Left ventricle myocardium inferior (tissue), 1 donor: ENCODE measurements at regions not wholly inside any gene's neighbourhood (a gene's known extent, or its start where the extent isn't known, plus 50 kb on each side); places are given as distances from the start of the nearest gene placed in this dataset.

Experiments
- DNase-seq: peaks from one replicate; pipeline ENCODE4 v3.0.0-alpha.2; 2020
- H3K27ac ChIP-seq: fragments of 200-600 bp; replicated peaks from 2 replicates; pipeline ENCODE4 v1.8.0; 2021
- H3K27me3 ChIP-seq: fragments of 200-600 bp; 2 replicates; pipeline ENCODE4 v1.8.0; 2021; ENCODE audit warnings: low read depth
- H3K36me3 ChIP-seq: fragments of 200-600 bp; 2 replicates; pipeline ENCODE4 v1.8.0; 2021
- H3K4me1 ChIP-seq: fragments of 200-600 bp; 2 replicates; pipeline ENCODE4 v1.8.0; 2021
- H3K4me3 ChIP-seq: fragments of 200-600 bp; 2 replicates; pipeline ENCODE4 v1.8.0; 2021; ENCODE audit warnings: mild to moderate bottlenecking, moderate library complexity
- H3K9me3 ChIP-seq: fragments of 200-600 bp; replicated peaks from 2 replicates; pipeline ENCODE4 v1.8.0; 2021
- intact Hi-C: fragments of 100-400 bp; cut with micrococcal nuclease; formaldehyde crosslinking; loops from one replicate; pipeline ENCODE4 v1.11.0; 2022
- TF ChIP-seq, protein P1 (sequence below): fragments of 200-600 bp; IDR thresholded peaks from 2 replicates; pipeline ENCODE4 v1.8.0; 2021; ENCODE audit warnings: antibody characterized with exemption, mild to moderate bottlenecking, borderline replicate concordance
- donor health status: DM: no; HTN: yes; CAD: no; lungs with severe emphysema.

DNA sequence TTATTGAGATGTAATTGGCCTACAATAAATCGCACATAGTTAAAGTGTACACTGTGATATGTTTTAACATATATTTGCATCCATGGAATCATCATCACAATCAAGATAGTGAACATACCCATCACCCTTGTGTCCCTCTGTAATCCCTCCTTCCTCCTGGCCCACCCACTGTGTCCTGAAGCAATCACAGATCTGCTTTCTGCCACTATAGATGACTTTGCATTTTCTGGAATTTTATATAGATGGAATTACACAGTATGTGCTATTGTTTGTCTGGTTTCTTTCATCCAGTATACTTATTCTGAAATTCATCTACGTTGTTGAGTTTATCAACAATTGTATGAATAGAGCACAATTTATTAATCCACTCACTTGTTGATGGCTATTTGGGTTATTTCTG lies 181.3 kb downstream of the SNX10 start:
- Histone ChIP-seq H3K27me3 (peaks cover 31% of the 10 kb centered on the region), H3K27ac (no peak overlapping the region), H3K4me1 (no peaks in the 10 kb centered on the region), H3K36me3 (no peaks in the 10 kb centered on the region), H3K4me3 (no peak overlapping the region), H3K9me3 (no peaks in the 10 kb centered on the region)
- DNase-seq: no peak
- TF ChIP-seq, protein P1, sequence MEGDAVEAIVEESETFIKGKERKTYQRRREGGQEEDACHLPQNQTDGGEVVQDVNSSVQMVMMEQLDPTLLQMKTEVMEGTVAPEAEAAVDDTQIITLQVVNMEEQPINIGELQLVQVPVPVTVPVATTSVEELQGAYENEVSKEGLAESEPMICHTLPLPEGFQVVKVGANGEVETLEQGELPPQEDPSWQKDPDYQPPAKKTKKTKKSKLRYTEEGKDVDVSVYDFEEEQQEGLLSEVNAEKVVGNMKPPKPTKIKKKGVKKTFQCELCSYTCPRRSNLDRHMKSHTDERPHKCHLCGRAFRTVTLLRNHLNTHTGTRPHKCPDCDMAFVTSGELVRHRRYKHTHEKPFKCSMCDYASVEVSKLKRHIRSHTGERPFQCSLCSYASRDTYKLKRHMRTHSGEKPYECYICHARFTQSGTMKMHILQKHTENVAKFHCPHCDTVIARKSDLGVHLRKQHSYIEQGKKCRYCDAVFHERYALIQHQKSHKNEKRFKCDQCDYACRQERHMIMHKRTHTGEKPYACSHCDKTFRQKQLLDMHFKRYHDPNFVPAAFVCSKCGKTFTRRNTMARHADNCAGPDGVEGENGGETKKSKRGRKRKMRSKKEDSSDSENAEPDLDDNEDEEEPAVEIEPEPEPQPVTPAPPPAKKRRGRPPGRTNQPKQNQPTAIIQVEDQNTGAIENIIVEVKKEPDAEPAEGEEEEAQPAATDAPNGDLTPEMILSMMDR: no peak
- intact Hi-C loops: no loop called here

DNA sequence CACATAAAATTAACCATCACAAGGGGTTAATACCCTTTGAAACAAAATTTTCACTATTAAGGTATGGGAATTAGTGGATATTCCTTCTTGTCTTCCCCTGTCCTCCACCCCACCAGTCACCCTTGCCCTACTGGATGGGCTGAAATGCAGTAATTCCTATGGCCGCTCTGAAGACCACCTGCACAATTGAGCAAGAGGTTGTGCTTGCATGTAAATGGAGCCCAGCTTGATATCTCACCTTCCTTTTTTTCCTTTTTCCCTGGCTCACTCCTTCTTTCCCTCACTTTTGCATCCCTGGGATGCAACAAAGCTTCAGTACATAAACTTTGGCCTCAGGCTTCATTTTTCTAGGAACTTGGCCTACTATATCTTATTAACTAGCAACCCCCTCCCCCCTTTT lies 184.6 kb downstream of the SNX10 start:
- intact Hi-C loops: no loop called here
- H3K36me3 ChIP-seq: no peaks in the 10 kb centered on the region
- DNase-seq: no peak
- H3K27me3 ChIP-seq: peaks cover 36% of the 10 kb centered on the region
- TF ChIP-seq, protein P1: no peak
- H3K27ac ChIP-seq: no peak overlapping the region
- H3K4me3 ChIP-seq: no peak overlapping the region
- H3K9me3 ChIP-seq: no peaks in the 10 kb centered on the region
- H3K4me1 ChIP-seq: no peaks in the 10 kb centered on the region

DNA sequence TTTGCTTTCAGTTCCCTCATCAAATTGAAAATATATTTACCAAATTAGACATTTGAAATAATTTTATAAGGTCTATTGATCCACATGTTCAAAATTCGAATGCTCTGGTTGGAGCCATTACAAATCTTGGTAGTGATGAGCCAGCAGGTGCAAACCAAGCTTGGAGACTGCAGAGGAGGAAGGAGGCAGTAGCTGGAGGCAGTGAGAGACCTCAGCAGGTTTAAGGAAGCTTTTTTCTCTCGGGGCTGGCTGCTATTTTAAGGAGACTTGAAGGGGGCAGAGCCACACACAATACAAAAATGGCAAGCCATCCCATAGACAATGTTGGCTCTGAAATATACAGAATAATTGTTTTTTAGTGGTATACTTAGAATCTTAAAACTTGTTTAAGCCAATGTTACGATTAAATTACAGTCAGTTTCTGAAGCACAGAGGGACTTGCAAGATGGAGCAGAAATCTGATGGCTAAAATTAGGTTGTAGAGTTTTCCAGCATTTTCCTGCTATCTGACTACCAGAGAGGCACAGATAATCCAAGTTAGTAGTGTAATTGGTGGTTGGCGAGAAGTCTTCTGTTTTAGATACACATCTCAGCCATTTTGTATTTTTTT lies 185.8 kb downstream of the SNX10 start:
- no peaks in the 10 kb centered on the region for H3K4me1 ChIP-seq
- peaks cover 38% of the 10 kb centered on the region for H3K27me3 ChIP-seq
- no peaks in the 10 kb centered on the region for H3K36me3 ChIP-seq
- H3K4me3 ChIP-seq: no peak overlapping the region
- H3K9me3 ChIP-seq: no peaks in the 10 kb centered on the region
- TF ChIP-seq, protein P1: no peak
- intact Hi-C loops: no loop called here
- no peak for DNase-seq
- H3K27ac ChIP-seq: no peak overlapping the region

DNA sequence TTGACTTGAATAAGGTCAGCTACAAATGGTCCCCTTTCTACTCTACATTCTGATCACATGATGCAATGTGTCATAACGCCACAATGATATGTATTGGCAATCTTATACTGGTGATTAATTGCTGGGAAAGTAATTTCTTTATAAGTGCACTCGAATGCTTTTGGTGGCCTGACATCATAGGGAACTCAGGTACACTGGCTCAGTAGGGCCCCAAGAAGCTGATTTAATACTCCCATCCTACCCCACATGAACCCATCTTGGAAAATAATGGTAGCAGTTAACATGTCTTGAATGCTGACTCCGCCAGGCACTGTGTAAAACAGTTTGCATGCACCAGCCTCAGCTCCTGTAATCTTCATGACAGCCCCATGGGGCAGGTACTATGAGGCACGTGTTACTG lies 186.9 kb downstream of the SNX10 start:
- TF ChIP-seq, protein P1: no peak
- intact Hi-C loops: no loop called here
- DNase-seq: no peak

DNA sequence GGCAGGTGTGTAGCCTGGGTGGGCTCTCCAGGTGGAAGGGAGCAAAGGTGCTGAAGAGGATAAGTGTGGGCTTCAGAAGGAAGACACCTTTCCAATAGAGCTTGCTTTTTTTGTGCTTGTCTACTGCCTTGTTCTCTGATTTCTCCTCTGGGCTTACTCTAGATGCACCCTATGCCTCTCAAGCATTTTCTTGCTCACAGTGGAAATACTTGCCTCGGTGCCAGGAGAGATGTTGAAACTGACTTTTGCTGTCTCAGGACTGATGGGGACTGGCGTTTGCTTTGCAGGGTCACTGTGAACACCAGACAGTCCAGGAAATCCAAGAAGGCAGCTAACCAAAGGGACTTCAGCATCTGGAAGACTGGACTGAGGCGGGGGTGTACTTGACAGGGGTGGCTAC lies 187.9 kb downstream of the SNX10 start:
- intact Hi-C loops: no loop called here
- H3K27me3 ChIP-seq: peaks cover 38% of the 10 kb centered on the region
- no peaks in the 10 kb centered on the region for H3K36me3 ChIP-seq
- no peaks in the 10 kb centered on the region for H3K4me1 ChIP-seq
- DNase-seq: no peak
- no peaks in the 10 kb centered on the region for H3K9me3 ChIP-seq
- H3K4me3 ChIP-seq: no peak overlapping the region
- no peak overlapping the region for H3K27ac ChIP-seq
- TF ChIP-seq, protein P1: no peak

More for the DNA sequence above, 186.9 kb downstream of the SNX10 start:
- Histone ChIP-seq H3K27me3 (peaks cover 38% of the 10 kb centered on the region), H3K36me3 (no peaks in the 10 kb centered on the region), H3K9me3 (no peaks in the 10 kb centered on the region), H3K27ac (no peak overlapping the region), H3K4me1 (no peaks in the 10 kb centered on the region), H3K4me3 (no peak overlapping the region)
